ENCODE measurements at regions not wholly inside any gene's neighbourhood (a gene's known extent, or its start where the extent isn't known, plus 50 kb on each side); places are given as distances from the start of the nearest gene placed in this dataset.
A peak's percentile ranks its signal among the peaks of the same experiment; 100 is the strongest.
"Not testable (repeated sequence)": the region's sequence is repeated elsewhere in the genome, so short reads cannot be mapped to it uniquely, and the experiment has no call there.

DNA sequence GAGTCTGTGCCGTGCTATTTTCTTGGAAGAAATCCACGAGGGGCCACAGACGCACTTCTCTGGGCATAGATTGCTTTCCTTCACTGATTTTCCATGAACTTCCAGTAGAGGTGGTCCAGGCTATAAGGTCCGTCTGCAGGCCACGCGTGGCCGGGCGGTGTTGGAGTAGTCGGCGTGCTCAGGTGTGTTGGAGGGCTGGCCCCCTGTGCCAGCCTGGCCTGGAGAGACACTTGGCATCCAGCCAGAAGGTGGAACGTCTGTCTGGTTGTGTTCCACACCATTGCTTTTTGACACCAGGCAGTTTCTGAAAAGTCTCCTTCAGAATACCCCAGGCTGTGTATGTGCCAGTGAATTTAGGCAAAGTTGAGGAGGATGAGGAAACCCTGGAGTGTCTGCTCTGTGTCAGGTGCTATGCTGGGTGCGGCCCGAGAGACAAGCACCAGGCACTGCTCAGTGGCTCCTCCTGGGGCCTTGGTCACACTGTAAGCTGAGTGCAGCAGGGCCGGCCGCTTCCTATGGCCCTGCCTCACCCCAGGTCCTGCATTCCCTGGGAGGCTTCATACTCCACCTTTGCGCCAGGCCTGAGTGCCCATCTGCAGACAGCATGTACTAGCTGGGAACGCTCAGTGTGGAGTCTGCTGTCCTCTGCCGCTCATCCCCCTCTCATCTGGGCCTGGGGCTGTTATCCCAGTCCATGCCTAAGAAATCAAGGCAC lies 52.1 kb upstream of the TAMM41 start:
- no peak for DNase-seq
- Mint-ChIP-seq H3K36me3 (no peaks in the 10 kb centered on the region), H3K4me3 (no peak overlapping the region), H3K27me3 (ENCODE audit: low read depth in 3 of 3) (peaks cover 0 to 16% (median 7%) of the 10 kb centered on the region in 3 donors), H3K4me1 (no peaks in the 10 kb centered on the region), H3K9me3 (peaks cover 0 to 2% (median 0%) of the 10 kb centered on the region in 6 donors), H3K27ac (no peak overlapping the region)

DNA sequence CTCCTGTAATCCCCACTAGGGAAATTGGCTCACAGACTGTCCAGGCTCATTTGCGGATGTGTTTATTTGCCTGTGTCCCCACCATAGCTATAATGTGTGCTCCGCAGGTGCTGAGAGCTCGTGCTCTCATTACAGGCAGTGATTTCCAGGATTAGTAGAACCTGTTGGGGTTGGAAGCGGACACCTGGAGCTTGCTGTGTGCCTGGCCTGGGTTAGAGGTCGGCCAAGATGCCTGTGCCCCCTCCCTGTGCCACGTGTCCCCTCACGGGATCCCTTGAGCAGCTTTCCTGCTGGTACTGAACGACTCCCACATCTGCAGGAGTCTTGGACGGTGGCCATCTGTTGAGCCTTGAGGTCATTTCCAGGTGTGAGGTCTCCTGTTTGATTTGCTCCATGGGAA lies 52.7 kb upstream of the TAMM41 start:
- H3K27ac Mint-ChIP-seq, H3K4me3 Mint-ChIP-seq, DNase-seq, H3K9me3 Mint-ChIP-seq, H3K36me3 Mint-ChIP-seq, H3K4me1 Mint-ChIP-seq: not testable (repeated sequence)
- H3K27me3 Mint-ChIP-seq (ENCODE audit: low read depth in 3 of 3): peaks cover 0 to 15% (median 7%) of the 10 kb centered on the region in 3 donors

- Mint-ChIP-seq H3K27me3 (ENCODE audit: low read depth in 3 of 3) (peaks cover 0 to 12% (median 7%) of the 10 kb centered on the region in 3 donors), H3K27ac (no peak overlapping the region)
Observed at GRCh38 chr3:11899826-11900225, 53.1 kb upstream of the TAMM41 start.

GRCh38 chr3:11900824-11901223 lies 54.1 kb upstream of the TAMM41 start:
- Mint-ChIP-seq H3K9me3 (no peaks in the 10 kb centered on the region), H3K4me1 (no peaks in the 10 kb centered on the region)
- DNase-seq: no peak

More at GRCh38 chr3:11899826-11900225, 53.1 kb upstream of the TAMM41 start:
- Mint-ChIP-seq H3K9me3 (no peaks in the 10 kb centered on the region), H3K36me3 (no peaks in the 10 kb centered on the region), H3K4me1 (no peaks in the 10 kb centered on the region), H3K4me3 (no peak overlapping the region)
- DNase-seq: no peak

DNA sequence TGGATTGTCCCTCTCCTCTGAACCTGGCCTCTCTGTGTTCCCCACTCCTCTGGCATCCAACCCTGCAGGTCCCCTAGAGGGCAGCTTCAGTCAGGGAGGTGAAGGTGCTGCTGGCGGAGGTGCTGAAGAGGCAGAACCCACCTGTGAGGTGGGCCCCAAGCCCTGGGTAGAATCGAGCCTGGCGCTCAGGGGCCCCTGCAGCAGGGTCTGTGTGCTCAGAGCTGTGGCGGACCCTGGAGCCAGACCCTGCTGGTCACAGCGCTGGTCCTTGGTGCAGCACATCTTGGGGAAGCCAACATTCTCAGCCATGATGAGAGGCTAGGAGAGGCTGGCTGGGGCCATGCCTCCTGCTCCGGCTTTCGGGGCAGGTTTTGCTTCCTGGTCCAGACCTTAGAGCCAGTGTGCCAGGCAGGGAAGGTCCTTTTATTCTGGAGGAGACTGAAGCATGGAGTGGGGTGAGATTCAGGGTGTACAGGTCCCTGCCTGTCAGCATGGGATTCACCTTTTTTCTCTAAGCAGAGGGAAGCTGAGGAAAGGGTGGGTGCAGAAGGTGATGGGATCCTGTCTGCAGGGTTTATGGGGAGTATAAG lies 54.7 kb upstream of the TAMM41 start:
- no peak overlapping the region for H3K27ac Mint-ChIP-seq
- no peaks in the 10 kb centered on the region for H3K4me1 Mint-ChIP-seq
- peaks cover 0 to 7% (median 3%) of the 10 kb centered on the region in 3 donors for H3K27me3 Mint-ChIP-seq (ENCODE audit: low read depth in 3 of 3)
- DNase-seq: no peak
- H3K4me3 Mint-ChIP-seq: no peak overlapping the region
- H3K36me3 Mint-ChIP-seq: no peaks in the 10 kb centered on the region
- H3K9me3 Mint-ChIP-seq: no peaks in the 10 kb centered on the region

More at GRCh38 chr3:11900824-11901223, 54.1 kb upstream of the TAMM41 start:
- H3K27me3 Mint-ChIP-seq (ENCODE audit: low read depth in 3 of 3): peaks cover 0 to 7% (median 3%) of the 10 kb centered on the region in 3 donors
- no peak overlapping the region for H3K4me3 Mint-ChIP-seq
- H3K27ac Mint-ChIP-seq: no peak overlapping the region
- H3K36me3 Mint-ChIP-seq: no peaks in the 10 kb centered on the region

DNA sequence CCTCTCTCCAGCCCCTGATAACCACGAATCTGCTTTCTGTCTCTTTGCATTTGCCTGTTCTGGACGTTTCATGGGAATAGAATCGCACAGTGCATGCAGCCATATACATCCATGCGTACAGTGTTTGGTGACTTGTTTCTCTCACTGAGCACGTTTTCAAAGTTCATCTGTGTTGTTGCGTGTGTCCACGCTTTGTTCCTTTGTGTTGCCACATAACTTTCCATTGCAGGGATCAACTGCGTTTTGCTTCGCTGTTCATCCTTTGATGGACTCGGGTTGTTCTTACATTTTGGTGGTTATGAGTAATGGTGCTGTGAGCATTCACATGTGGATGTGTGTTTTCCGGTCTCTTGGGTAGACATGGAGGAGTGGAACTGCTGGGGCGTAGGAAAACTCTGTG lies 56.4 kb upstream of the TAMM41 start:
- H3K9me3 Mint-ChIP-seq: no peaks in the 10 kb centered on the region
- H3K36me3 Mint-ChIP-seq: no peaks in the 10 kb centered on the region
- no peak overlapping the region for H3K4me3 Mint-ChIP-seq
- H3K27me3 Mint-ChIP-seq (ENCODE audit: low read depth in 3 of 3): peaks cover 0 to 10% (median 4%) of the 10 kb centered on the region in 3 donors
- H3K27ac Mint-ChIP-seq: no peak overlapping the region
- no peaks in the 10 kb centered on the region for H3K4me1 Mint-ChIP-seq
- no peak for DNase-seq

DNA sequence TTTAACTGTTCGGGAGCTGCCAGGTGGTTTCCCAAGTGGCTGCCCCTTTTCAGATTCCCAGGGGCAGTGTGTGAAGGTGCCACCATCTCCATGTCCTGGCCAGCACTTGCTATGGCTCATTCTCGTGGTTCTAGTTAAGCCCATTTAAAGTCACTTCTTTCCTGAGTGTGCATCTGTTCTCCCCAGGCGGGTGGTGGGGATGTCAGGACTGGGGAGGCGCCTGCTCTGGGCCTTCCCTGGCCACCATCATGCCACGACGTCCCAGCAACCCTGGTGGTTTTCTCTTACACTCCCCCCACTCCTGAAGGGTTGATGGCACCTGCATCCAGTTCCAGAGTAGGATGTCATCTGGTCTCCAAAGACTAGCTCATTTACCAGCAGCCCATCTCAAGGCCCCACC lies 56.8 kb upstream of the TAMM41 start:
- Mint-ChIP-seq H3K4me3 (no peak overlapping the region), H3K4me1 (no peaks in the 10 kb centered on the region), H3K9me3 (no peaks in the 10 kb centered on the region), H3K27ac (no peak overlapping the region), H3K36me3 (no peaks in the 10 kb centered on the region), H3K27me3 (ENCODE audit: low read depth in 3 of 3) (peaks cover 0 to 12% (median 3%) of the 10 kb centered on the region in 3 donors)
- no peak for DNase-seq

- no peak overlapping the region for H3K27ac Mint-ChIP-seq
- no peaks in the 10 kb centered on the region for H3K9me3 Mint-ChIP-seq
- DNase-seq: no peak
Observed at GRCh38 chr3:11904157-11904556, 57.5 kb upstream of the TAMM41 start.

GRCh38 chr3:11906407-11906806 lies 59.7 kb upstream of the TAMM41 start:
- Mint-ChIP-seq H3K27ac (no peak overlapping the region), H3K4me1 (no peaks in the 10 kb centered on the region), H3K4me3 (no peak overlapping the region), H3K36me3 (no peaks in the 10 kb centered on the region), H3K9me3 (no peaks in the 10 kb centered on the region), H3K27me3 (ENCODE audit: low read depth in 3 of 3) (peaks cover 0 to 10% (median 1%) of the 10 kb centered on the region in 3 donors)
- DNase-seq: no peak

More at GRCh38 chr3:11904157-11904556, 57.5 kb upstream of the TAMM41 start:
- H3K4me1 Mint-ChIP-seq: no peaks in the 10 kb centered on the region
- H3K4me3 Mint-ChIP-seq: no peak overlapping the region
- H3K36me3 Mint-ChIP-seq: no peaks in the 10 kb centered on the region
- peaks cover 0 to 12% (median 1%) of the 10 kb centered on the region in 3 donors for H3K27me3 Mint-ChIP-seq (ENCODE audit: low read depth in 3 of 3)

GRCh38 chr3:11907667-11908660 lies 61.3 kb upstream of the TAMM41 start:
- no peak for DNase-seq
- H3K36me3 Mint-ChIP-seq: no peaks in the 10 kb centered on the region
- H3K27me3 Mint-ChIP-seq (ENCODE audit: low read depth in 3 of 3): peaks cover 0 to 7% (median 1%) of the 10 kb centered on the region in 3 donors
- H3K27ac Mint-ChIP-seq: no peak overlapping the region
- H3K4me3 Mint-ChIP-seq: no peak overlapping the region
- no peaks in the 10 kb centered on the region for H3K9me3 Mint-ChIP-seq
- H3K4me1 Mint-ChIP-seq: no peaks in the 10 kb centered on the region

GRCh38 chr3:11908981-11909698 lies 62.5 kb upstream of the TAMM41 start:
- Mint-ChIP-seq H3K9me3 (no peaks in the 10 kb centered on the region), H3K27me3 (ENCODE audit: low read depth in 3 of 3) (peaks cover 0 to 5% (median 1%) of the 10 kb centered on the region in 3 donors), H3K4me3 (peak overlapping the region in 1 of 5 donors; percentile 65), H3K36me3 (no peaks in the 10 kb centered on the region), H3K4me1 (no peaks in the 10 kb centered on the region), H3K27ac (no peak overlapping the region)
- no peak for DNase-seq

- peaks cover 0 to 5% (median 2%) of the 10 kb centered on the region in 3 donors for H3K27me3 Mint-ChIP-seq (ENCODE audit: low read depth in 3 of 3)
- DNase-seq: no peak
- no peaks in the 10 kb centered on the region for H3K4me1 Mint-ChIP-seq
- H3K36me3 Mint-ChIP-seq: no peaks in the 10 kb centered on the region
- no peaks in the 10 kb centered on the region for H3K9me3 Mint-ChIP-seq
- H3K4me3 Mint-ChIP-seq: peak overlapping the region in 1 of 5 donors; percentile 65
- no peak overlapping the region for H3K27ac Mint-ChIP-seq
Observed at GRCh38 chr3:11909726-11910125, 63.0 kb upstream of the TAMM41 start.

DNA sequence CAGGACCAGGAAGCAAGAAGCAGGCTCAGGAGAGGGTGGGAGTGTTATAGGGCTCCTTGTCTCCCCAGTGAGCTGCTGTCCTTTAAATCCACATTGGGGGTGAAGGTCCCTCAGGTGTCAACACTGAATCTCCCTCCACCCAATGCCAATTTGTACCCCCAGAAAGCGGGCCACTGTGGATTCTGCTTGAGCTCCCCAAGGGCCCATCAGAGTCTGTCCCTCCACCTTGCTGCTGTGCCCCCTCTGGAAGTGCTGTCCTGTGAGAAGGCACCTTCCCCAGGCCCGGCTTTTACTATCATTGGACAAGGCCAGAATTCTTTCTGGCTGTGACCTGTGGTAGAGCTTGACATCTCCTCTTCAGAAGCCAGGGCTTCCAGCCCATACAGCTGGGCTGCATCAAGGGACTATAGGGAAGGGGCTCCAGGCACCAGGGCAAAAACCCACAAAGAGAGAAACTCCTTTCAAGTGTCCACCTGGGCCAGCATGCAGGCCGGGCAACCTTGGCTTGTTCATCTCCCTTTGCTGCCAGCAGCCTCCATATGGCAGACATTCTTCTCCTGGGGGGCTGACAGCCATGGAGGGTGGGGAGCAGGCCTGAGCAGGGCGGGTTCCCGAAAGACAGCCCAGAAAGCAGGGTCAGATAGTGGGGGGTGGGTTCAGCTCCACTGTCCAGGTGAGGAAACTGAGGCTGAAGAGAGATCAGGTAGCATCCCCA lies 63.7 kb upstream of the TAMM41 start:
- not testable (repeated sequence) for H3K4me1 Mint-ChIP-seq; H3K27me3 Mint-ChIP-seq (ENCODE audit: low read depth in 3 of 3); H3K36me3 Mint-ChIP-seq; H3K9me3 Mint-ChIP-seq; H3K27ac Mint-ChIP-seq; H3K4me3 Mint-ChIP-seq; DNase-seq
